Body of pancreas (tissue), 4 donors: ENCODE measurements at regions not wholly inside any gene's neighbourhood (a gene's known extent, or its start where the extent isn't known, plus 50 kb on each side); places are given as distances from the start of the nearest gene placed in this dataset.

Experiments used
- POLR2A ChIP-seq, 3 donors: fragments of 450-650 bp; IDR thresholded peaks; one replicate each; pipeline ENCODE4 v1.6.1; 2016; ENCODE audit warnings: antibody characterized with exemption in 3 of 3, mild to moderate bottlenecking in 2 of 3
- TF ChIP-seq, protein P1 (sequence below), 7 experiments: fragments of 450-650 bp in 4 of 7; fragments of 200-600 bp in 3 of 7; sonication (generic) in 3 of 7; IDR thresholded peaks; one replicate each; pipeline ENCODE4 v1.5.1; 2016 to 2019; ENCODE audit warnings: antibody characterized with exemption in 7 of 7

DNA sequence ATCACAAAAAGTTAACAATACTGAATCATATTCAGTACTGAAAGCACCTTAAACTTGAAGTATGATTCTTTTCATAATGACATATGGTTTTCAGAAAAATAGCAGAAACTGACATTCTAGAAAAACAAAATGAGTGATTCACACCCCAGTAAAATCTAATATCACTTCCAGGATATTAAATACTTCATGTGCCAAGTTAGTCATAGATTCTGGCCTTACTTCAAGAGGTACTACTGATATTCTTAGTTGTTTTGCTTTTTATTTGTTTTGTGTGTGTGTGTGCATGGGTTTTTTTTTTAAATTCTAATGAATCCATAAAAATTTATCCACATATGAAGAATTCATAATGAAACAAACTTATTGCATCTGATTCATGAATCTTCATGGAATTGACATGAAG lies 207.9 kb upstream of the UFM1 start:
- TF ChIP-seq, protein P1, sequence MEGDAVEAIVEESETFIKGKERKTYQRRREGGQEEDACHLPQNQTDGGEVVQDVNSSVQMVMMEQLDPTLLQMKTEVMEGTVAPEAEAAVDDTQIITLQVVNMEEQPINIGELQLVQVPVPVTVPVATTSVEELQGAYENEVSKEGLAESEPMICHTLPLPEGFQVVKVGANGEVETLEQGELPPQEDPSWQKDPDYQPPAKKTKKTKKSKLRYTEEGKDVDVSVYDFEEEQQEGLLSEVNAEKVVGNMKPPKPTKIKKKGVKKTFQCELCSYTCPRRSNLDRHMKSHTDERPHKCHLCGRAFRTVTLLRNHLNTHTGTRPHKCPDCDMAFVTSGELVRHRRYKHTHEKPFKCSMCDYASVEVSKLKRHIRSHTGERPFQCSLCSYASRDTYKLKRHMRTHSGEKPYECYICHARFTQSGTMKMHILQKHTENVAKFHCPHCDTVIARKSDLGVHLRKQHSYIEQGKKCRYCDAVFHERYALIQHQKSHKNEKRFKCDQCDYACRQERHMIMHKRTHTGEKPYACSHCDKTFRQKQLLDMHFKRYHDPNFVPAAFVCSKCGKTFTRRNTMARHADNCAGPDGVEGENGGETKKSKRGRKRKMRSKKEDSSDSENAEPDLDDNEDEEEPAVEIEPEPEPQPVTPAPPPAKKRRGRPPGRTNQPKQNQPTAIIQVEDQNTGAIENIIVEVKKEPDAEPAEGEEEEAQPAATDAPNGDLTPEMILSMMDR (IDR thresholded peaks at IDR 0.05), result no peak
- TF ChIP-seq POLR2A (IDR thresholded peaks at IDR 0.05), result no peak
